Activated T-cell treated with anti-CD3 and anti-CD28 coated beads, Interleukin-2, amount 50 U/mL, for 1 hour (primary cell): ENCODE measurements at regions not wholly inside any gene's neighbourhood (a gene's known extent, or its start where the extent isn't known, plus 50 kb on each side); places are given as distances from the start of the nearest gene placed in this dataset.
"Not testable (repeated sequence)": the region's sequence is repeated elsewhere in the genome, so short reads cannot be mapped to it uniquely, and the experiment has no call there.

Experiments used
- DNase-seq: peaks from one replicate; pipeline ENCODE4 v3.0.0-alpha.2; 2020

DNA sequence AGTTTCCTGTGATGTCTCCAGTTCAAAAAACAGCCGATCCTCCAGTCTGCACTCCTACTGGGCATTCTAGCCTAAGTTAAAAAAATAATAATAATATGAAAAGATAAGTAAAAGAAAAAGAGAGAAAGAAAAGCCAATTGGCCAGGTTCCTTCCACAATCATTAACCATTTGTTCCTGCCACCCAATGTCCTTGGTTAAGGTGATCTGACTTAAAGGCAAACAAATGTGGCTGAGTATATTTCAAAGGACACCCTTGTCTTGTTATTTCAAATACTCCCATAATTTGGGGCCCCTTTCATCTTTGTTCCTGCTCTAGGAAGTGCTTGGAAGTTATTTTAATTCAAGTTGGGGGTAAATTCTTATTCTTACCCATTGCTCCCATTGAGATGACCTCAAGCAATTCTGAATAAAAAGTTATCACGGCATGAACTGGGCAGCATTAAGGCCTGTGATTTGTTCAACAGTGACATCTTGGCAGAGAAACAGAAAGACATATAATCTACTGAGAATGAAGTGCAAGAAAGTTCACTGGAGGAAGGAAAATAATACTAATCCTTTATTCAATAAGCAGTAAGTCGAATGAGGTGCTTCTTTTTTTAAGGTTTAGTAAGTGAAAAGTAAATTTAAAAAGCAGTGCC is 1054.5 kb upstream of the FANCL start:
- no peak for DNase-seq

DNA sequence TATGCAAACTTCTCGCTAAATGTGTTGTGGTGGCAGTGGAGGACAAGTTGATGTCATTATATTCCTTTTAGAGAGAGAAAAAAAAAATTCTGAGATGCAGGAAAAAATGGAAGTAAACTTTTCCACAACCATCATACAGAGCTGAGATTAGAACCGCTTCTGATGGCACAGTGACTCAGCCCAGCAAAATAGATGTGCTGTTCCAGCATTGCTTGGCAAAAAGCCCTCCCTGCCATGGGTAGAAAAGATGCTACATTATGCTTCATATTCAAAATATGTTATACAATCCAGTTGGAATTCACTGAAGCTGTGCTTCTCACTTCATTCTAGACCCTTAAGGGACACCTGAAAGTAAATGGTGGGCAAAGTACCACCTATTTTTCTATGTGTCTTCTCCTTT is 1047.6 kb upstream of the FANCL start:
- DNase-seq = no peak

DNA sequence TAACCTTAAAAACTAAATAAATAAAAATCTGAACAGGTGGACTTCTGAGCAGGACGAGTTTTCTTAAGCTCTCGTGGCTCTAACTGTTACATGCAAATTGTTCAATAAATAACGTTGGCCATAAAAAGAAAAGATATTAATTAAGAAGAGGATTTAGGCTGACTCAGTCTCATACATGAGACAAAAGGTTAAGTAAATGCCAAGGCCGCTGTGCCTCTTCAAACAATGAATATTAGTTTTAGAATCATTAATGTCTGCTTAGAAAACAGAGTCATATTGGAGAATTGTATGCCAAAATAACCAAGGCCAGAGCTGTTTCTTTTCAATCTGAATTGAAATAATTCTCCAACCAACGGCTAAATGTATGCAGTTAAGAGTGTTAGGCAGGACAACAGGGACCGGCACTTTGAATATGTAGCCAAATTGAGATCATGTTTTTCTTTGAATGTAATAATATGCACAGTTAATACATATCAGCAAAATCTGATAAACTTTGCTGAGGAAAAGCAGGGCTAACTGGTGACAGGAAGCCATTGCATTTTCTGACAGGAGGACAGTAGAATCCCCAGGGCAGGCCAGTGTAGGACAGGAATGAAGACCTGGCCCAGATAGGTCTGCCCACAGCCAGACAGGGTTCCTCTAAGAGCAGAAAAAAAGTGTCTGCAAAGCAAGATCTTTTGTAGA is 1041.4 kb upstream of the FANCL start:
- no peak for DNase-seq

DNA sequence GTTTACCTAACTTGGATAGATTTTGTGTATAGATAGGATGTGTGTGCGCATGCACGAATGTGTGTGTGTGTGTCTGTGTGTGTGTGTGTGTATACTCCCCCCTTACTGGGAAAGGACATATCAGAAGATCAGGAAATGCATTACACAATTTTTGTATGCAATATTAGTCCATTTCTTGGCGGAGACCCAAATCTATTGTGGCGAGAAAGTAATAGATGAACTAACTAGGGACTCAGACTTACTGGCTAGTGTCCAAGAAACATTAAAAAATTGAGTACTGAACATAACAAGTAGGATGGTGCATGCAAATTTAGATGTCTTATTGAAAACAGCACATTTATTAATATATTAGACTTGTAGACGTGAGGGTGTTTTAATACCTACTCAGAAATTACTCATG is 1036.5 kb upstream of the FANCL start:
- DNase-seq = no peak

DNA sequence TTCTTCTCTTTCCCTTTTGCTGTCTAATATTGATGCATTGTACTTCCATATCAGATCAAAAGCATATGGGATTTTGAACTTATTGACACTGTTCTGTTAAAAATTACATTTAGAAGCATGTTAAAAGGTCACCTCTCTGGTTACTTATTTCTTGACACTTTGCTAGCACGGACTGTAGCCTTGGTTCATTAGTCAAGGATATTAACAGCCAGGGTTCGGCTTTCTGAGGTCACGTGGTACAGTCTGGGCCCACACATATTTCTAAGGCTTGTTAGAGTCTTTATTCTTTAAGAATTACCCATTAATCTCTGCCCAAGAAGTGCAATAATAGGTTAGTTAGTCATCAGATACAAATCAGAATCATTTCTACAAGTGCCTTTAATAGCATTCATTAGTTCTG is 1035.8 kb upstream of the FANCL start:
- no peak for DNase-seq

DNA sequence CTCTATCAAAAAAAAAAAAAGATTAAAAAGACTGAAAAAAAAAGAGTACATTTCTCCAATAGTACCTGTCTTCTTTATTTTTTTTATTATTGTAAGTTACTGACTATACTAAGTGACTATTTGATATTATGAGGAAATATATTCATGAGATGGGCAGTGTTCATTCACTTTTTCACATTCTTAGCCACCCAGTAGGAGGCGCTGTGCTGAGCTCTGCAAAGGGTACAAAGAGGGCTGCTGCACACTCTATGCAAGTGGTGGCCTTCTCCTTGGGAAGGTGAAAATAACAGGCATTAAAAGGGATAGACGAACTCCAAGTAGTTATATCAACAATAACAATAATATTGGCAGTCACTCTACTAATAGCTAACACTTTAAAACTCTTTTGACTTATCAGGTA is 1034.9 kb upstream of the FANCL start:
- no peak for DNase-seq

DNA sequence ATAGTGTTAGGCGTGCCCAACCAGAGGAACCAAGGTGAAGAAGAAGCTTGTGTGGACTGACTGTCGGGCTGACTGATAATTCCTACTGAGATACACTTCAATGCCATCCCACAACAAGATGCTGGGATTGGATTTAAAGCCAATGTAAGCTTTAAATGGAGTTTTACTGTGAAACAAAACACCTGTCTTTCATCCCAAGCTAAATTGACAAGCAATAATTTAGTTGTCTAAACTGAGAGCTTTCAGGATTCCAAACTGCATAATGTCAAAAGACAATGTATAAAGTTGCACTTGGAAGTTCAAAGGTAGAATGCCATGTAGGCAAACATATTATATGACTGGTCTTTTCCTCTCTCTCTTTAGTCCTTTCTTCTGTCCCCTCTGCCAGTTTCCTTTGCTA is 1025.3 kb upstream of the FANCL start:
- no peak for DNase-seq

DNA sequence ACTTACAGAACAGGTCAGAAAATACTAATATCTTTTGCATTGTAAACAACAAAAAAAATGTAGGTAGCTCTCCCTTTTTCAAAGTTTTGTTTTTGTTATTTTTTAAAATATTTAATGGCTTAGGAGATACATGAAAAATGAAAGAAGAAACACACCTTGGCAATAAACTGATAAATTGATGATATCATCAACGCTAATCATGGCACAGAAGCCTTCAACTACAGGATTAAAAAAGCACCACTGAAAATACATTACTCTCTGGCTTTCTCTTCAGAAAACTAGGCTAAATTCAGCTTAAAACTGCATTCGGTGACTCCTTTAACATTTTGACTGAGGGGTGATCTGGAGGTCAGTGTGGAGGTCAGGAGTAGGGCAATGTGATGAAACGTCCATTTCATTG is 1018.8 kb upstream of the FANCL start:
- no peak for DNase-seq

DNA sequence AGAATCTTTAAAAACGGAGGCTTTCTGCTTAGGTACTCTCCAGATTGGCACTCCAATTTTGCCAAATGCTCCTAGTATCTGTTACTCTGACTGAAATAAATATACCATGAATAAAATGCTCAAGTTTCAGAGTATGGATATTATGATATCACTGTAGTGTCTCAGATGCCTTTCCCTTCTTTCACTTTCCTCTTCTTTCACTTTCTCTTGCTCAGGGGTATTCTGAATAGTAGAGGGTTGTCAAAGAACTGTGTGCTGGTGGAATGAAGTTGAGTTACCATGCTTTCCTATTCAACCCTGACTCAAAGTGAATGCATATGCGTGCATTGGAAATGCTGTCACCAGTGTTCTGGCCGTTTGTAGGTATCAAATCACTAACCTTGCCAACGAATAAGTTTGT is 1015.2 kb upstream of the FANCL start:
- DNase-seq = no peak

DNA sequence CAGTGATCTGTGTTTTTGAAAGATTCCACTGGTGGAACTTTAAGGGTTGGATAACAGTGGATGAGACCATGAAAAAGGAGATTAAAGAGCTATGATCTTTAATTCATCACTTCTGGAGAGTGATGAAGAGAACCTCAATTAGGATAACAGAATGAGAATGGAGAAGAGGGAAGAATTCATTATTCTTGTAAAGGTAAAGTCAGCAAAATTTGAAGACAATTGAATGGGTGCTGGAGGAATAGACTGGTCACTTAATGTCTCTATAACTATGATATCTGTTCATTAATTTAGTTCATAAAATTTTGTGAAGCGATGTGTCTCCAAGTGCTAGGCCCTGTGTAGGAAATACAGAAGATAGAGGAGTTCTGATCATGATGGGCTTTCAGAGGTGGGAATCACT is 1013.2 kb upstream of the FANCL start:
- no peak for DNase-seq

DNA sequence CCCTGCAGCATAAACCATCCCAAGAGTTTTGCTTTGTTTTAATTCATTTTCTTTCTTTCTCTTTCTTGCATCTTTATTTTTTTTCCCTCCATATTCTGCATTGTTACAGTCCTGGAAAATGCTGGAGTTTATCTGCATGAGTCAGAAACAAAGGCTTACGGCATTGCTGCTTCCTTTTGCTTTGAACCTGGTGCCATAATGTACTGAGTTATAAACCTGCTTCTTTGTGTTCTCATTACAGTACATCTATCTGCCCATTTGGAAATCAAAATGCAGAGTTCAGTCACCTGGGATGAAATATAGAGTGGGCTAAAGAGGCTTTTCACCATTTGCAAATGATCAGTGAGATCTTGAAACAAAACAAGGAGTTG is 1009.2 kb upstream of the FANCL start:
- DNase-seq = no peak

DNA sequence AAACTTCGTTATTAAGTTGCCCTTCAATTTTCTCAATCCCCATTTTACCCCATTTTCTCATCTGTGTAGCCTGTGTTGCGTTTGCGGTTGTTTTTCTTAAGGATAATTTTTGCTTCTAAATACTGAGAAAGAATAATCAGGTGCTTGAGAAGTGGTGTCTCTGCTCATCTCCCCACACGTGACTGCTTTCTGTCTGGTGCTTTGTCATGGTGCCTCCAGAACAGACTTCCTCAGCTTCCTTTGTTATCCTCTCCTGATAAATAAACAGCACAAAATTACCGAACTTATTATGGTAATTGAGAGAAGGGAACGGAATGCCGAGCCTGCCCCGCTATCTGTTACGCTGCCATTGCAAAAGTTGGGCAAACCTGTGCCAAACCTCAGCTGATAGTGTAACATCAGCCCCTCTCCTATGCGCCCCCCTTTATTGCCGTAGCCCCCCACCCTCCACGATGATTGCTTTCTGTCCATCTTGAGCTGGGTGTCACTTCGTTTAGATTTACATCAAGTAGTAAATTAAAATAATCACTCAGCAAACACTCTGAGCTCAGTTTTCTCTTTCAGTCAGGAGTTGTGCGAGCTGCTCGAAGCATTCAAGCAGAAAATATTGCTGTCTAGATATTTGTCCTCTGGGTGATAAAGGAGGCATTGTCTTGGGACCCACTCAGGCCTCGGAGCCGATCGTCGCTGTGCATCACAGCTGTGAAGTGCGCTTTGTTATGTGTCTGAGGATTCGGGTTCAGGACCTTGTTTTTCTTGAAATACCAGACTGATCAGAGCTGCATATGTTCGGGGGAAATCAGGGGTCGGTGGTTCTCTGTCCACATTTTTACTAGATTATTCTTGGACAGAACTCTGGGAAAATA is 1008.5 kb upstream of the FANCL start:
- no peak for DNase-seq

DNA sequence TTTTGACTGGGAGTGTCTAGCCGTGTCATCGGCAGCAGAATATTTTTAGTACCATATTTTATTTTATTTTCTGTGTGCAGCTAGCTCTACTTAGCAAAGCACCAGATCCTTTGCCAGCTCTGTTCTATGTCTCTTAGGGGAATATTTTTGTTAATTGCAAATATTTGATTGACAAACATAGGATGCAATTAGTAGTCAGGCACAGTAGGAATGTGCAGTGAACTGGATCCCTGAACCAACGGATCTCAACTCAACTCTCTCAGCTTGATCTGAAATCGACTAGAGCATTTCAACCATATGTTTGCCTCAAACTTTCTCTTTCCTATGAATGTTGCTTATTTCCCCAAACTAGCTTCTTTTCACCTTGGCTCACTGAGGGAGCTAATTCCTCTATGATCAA is 998.0 kb upstream of the FANCL start:
- no peak for DNase-seq

DNA sequence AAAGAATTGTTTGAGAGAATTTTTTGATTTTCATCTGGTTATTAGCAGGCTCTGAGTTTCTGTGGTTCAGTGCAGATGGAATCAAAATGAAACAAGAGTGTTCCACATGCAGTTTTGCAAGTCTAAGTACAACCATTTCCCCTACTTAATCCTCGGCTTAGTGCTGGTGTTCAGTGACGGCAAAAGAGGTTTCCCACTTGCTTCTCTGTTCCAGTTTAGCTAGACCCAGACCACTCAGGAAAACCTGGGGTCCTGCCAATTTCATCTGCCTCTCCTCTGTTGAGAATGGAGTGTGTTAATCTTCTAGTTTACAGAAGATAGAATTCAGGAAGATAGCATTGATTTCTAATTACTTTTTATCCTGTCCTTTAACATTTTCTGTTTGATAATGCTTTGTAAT is 996.2 kb upstream of the FANCL start:
- no peak for DNase-seq

DNA sequence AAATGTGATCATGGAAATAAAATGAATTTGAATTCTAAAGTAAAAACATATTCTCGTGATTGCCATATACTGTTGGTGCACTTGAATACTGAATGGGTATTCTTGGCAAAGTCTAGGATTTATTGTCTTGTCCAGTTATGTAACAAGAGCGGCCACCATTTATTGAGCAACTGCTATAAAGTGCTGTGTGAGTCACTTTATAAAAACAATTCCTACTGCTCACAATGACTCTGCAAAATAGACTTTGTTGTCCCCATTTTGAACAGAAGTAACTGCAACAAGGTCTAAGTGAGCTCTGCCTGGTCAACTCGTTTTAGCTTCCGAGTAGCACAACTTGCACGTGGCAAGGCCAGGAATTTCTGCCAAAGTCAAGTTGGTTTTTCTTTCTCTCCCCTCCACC is 995.6 kb upstream of the FANCL start:
- DNase-seq = no peak

DNA sequence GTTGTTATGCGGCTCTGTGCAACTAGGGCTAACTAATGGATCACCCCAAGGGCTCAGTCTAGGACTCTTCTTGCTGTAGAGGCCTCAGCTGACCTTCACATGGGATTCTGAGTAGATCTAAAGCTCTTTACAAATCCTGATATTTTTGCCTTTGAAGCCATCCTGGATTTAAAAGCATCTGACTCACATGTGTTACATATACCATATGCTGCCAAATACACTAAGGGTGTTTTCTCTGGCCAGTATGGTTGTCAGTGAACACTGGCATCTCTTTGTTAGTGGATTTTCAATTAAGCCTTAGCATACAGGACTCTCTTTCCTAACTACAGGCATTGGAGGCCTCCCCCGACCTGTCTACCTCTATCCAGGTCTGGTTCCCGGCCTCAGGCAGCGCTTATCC is 992.8 kb upstream of the FANCL start:
- no peak for DNase-seq

DNA sequence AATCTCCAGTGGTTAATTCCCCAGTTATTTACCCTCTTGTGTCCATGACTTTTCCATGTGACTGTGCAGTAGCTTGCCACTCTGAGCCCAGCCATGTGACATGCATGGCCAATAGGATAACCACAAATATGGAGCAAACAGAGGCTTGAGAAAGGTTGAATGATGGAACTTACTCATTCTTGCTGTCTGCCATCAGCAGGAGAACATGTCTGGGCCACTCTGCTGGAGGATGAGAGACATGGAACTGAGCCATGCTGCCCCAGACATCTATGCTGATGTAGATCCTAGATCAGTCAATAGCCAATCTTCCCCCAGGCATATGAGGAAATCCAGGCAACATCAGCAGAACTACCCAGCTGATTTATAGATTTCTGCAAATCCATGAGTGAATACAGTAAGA is 992.3 kb upstream of the FANCL start:
- no peak for DNase-seq

DNA sequence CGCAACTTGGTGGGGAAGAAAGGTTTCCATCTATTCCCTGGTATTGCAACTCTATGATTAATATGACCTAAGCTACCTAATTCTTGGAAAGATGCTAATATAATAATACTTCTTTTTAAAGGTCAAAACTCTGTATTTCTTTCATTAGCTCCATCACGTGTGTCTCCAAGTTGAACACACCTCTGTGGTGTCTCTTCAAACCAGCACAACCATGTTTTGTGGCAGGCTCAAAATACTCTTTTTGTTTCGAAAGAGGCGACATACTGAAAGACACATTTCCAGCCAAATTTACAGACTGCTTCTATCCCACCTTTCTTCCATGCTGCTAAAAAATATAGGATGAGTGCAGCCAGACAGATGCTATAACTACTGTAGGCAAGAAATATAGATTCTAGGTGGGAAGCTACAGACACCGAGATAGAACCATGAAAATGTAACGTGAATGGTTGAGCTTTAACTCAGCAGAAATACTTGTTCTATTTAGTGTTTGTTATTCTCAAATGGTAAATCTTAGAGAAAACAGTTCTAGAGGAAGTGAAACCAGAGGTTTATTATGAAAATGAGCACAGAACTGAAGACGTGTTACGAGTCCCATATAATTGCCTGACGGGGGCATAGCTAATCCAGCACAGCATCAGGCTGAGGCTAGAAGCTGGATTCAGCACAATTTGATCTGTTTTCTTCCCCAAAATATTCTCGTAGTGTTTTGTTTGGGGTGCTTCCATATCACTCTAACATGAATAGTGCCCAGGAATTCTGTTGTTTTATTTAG is 991.5 kb upstream of the FANCL start:
- no peak for DNase-seq

DNA sequence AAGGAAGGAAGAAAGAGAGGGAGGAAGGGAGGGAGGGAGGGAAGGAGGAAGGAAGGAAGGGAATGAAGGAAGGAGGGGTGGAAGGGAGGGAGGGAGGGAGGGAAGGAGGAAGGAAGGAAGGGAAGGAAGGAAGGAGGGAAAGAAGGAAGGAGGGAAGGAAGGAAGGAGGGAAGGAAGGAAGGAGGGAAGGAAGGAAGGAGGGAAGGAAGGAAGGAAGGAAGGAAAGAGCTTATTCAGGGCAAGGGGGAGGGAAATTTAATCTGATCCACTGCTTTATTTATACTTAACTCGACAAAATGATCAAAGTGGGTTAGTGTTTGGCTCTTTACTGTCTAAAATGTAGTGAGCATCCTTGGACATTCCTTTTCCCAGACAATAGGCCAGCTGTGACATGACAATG is 985.2 kb upstream of the FANCL start:
- not testable (repeated sequence) for DNase-seq

DNA sequence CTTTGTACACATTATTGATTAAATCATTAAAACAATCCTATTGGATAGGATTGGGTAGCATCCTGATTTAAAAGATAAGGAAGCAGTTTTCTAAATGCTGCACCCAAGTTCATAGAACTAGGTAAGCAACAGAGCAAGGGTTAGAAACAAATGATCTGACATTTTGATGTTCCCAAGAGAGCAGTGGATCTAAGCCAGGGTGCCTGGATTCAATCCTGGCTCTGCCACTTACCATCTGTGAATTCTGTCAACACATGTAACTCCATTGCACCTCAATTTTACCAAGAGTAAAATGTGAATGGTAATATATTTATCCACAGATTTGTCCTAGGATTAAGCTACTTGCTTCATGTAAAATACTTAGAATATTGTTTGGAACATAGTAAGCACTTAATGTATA is 982.6 kb upstream of the FANCL start:
- no peak for DNase-seq

DNA sequence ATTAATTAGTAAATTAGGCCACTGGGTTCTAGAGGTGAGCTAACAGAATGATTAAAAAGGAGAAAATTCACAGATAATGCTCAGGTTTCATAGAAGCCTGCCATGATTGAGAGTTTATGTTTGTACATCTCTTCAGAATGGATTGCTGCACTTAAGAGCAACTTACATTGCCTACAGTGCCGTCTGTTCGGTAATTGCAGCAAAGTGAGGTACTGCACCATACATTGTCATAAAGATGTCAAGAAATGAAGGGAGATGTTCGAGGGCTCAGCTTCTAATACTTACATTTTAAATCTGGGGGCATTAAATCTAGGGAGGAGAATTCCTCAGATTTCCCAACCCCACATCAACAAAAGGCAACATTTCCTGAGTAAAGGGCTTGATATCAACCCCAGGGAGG is 976.2 kb upstream of the FANCL start:
- DNase-seq = no peak

DNA sequence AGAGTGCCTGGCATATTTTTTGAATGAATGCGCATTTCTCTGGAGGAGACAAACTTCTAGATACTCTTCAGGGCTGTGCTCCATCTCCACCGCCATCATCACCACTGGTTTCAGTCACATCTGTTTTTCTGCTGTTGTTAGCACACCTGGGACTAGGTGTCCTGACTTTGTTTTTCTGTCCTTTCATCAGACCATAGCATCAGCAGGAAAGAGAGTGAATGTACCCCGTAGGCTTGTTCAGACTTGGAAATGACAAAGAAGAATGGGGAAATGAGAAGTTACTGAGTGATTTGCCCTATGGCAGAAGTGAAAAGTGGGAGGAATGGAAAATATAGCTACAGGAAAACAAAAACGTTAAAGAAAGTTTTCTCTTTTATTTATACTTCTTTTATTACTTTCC is 965.2 kb upstream of the FANCL start:
- DNase-seq = no peak

DNA sequence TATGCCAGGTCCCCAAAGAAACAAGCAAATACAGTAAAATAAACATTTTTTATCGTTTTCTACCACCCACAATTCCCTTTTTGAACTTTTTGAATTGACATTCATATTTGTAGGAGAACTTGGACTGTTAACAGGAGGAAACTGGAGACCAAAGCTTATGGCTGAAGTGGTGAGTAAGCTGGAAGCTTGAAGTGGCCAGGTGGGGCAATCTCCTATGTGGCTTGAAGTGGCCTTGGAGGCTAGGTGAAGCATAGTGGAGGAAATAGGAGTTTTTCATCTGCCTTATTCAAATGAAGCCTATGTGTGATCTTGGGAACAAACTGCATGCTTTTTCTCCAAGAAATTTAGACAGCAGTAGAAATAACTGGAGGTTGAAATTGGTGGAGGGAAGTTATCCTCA is 962.9 kb upstream of the FANCL start:
- DNase-seq = no peak

DNA sequence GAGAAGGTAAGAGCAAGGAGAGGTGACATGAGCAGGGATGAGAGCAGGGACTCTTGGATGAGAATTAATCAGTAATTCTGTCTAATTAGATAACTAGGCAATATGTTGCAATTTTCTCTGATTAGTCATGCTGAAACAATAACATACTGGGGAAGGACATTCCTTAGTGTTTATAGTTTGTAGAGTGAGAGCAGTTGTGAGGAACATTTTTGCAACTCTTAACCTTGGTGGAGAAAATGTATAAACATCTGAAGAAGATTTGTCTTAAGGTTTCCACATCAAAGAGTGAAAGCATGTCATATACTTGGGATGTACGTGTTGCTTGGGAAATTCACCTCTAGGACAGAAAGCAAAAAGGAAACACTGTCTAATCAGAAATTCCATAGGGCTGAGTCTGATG is 955.4 kb upstream of the FANCL start:
- no peak for DNase-seq
